NOMO-1 treated with DMSO at 0.1 percent for 48 hours (cell line): ENCODE measurements at regions not wholly inside any gene's neighbourhood (a gene's known extent, or its start where the extent isn't known, plus 50 kb on each side); places are given as distances from the start of the nearest gene placed in this dataset.
A peak's percentile ranks its signal among the peaks of the same experiment; 100 is the strongest.

Source experiments
- DNase-seq: peaks from one replicate; lab custom pipeline; 2025; ENCODE audit not compliant: unreplicated experiment; lab: John Stamatoyannopoulos, UW

DNA sequence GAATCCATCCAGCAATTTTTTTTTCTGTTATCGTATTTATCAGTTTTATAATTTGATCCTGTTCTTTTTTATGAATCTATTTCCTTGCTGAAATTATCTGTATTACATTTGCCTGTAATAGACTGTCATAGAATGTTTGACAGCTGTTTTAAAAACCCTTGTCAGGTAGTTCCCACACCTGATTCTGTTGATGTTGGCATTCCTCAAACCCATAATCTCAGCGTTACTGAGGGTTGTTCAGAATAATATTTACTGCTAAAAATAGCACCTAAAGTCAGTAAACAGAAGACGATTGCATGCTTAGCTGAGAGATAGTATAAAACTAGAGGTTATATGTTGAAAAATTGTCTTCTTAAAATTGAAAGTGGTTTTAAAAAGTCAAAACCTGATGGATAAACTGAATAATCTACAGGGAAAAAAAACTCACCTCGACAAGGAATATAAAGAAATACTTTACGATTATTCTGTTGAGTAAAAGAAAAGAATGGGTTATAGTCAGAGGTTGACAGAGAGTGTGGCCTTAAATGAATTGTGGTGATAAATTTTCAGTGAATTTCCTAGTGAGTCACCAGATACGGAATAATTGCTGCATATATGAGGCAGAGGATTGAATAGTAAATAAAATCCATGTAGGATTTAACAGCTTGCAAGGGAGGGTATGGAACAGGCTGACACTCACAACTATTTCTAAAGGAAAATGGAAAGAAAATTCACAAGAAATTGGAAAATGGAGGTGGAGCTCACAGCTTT, 824.1 kb upstream of the IGFBP3 start:
- DNase-seq: no peak

DNA sequence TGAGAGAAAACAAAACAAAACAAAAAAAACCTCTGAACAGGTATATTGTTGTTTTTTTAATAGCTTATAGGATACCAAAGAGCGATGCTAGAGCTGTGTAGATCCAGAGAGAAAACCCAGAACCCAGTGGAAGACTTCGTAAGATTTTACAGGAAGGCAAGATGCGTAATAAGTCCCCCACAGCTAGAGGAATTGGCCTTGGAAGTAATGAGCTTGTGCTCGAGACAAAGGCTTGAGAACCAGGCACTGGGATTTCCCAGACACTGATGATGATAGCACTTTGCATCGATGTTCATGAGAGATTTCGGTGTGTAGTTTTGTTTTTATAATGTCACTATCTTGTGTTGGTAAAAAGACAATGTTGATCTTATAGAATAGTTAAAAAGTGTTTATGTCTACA, 821.5 kb upstream of the IGFBP3 start:
- DNase-seq: no peak

DNA sequence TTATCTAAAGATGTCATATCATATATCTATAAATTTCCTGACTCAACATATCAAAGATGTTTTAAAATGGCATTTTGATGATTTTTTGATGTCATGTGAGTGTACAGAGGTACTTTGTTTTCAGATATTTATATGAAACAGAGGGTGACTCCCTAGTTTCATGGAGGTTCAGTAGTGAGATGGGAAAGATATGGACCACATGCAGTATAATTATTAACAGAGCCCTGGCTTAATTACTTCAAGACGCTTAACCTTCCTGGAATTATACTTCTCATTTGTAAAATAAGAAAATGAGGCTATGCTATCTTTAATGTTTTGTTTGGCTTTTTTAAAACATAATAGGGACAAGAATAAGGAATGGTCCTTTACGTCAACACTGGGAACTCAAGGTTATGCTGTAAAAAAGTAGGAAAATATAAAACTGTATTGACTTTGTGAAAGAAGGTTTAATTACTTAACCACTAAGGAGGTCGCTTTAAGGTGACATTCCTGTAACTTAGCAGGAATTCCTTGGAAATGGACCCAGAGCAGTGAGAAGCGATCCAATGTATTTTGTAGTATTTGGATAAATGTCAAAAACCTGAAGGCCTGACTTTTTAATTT, 821.0 kb upstream of the IGFBP3 start:
- no peak for DNase-seq

DNA sequence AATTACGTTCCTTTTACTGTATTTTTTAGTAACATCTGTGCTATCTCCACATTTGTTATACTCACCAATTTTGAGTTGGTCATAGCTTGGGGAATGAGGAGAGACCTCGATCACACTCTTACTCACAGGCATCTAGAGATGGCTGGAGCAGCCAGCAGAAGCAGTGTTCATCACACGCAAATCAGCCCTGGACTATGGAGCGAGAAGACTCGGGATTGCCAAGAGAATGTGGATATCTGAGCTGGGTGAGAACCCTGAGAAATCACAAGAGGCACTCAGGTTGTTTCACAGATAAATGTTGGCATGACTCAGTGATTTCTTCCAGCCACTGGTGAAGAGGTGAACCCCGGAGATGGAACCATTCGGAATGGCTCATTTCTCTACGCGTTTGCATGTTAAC, 820.1 kb upstream of the IGFBP3 start:
- DNase-seq: no peak

DNA sequence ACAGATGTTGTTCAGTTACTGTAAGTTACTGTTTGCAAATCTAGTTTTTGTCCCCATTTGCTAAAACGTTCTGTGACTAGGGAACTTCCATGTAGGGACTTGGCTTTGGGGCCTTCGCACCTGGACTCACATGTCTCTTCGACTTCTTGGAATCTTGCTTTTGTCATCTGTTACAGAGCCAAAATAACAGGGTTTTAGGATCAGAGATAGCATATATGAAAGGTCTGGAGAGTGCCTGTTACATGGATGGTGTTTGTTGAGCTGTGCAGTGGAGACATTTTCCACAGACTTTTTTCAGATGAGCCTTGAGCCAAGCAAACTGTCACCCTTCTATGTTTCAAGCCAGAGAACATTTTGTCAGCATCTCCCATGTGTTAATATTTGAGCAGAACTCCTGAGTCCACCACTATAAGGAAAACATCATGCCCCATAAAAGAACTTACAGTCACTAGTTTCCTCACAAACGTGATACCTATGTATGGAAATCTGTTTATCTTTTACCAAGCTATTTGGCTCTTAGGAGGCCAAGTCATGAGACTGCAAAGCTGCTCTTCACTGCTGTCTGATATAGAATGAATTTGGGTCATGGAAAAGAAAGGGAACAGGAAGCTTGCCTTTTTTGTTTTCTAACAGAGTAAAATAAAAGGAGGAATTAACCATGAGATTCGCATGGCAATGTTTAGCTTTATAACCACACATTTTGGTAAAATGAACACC, 818.6 kb upstream of the IGFBP3 start:
- no peak for DNase-seq

DNA sequence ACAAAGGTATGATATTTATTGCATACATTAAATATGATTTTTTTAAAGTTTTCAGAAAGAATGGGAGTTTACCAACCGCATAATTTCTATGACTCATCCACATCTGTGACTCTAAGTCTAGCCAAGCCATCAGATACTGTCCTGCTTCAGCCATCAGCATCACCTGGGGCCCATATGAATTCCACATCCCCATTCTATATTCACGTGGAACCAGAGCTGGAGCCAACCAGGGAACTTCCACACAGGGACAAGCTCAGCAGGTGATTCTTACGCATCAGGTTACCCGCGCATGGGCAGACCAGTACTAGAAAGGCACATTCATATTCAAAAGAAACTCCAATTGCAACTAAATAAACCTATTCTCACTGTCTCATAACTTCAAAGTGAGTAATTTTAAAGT, 817.7 kb upstream of the IGFBP3 start:
- no peak for DNase-seq

DNA sequence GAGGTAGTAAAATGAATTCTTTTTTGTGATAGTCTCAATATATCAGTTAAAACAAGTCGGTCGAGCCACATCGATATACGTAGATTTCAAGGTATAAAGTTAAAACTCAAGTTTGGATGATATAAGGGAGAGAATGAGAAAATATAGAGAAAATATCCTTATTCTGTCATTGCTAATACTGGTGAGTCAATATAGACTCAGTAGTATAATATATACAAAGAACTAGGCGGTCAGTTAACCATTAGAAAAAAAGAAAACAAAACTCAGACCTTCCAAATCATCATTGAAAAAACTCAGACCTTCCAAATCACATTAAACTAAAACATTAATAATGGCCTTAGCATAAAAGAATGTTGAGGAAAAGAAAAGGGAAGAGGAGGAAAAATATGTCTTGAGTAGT, 817.1 kb upstream of the IGFBP3 start:
- no peak for DNase-seq

DNA sequence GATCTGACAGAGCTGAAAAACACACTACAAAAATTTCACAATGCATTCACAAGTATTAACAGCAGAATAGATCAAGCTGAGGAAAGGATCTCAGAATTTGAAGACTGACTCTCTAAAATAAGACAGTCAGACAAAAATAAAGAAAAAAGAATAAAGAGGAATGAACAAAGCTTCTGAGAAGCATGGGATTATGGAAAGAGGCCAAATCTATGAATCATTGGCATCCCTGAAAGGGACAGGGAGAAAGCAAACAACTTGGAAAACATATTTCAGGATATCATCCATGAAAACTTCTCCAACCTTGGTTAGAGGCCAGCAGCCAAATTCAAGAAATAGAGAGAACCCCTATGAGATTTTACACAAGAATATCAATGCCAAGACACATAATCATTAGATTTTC, 804.8 kb upstream of the IGFBP3 start:
- DNase-seq: no peak

DNA sequence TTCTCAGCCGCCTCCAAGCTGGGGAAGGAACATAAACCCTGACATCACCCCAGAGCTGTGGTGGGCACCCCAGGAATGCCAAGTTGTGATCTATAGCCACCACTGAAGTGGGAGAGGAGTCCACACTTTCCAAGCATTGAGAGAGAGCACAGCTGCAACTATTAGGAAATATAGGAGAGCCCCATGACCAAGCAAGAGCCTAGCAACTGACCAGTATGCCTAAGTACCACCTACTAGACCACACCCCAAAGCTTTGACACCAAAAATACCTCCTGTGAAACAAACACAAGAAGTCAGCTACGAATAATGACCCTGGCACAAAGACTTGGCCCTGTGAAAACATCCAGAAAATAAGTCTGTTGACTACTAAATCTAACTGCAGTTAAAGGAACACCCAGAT, 804.1 kb upstream of the IGFBP3 start:
- no peak for DNase-seq

DNA sequence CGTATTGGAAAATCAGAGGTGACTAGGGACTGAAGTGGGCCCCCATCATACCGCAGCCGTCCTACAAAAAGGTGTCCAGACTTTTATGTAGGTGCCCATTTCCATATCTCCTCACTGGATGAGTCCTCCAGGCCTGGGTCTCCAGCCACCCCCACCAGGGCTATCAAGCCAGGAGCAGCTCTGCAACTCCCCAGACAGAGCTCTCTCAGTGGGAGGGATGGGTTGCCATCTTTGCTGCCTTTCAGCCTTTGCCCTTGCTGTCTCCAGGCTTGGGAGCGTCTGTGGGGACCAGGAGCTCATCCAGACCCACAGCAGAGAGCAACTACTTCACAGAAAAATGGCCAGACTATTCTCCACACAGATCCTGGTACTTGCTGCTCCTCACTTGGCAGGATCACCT, 802.7 kb upstream of the IGFBP3 start:
- no peak for DNase-seq

DNA sequence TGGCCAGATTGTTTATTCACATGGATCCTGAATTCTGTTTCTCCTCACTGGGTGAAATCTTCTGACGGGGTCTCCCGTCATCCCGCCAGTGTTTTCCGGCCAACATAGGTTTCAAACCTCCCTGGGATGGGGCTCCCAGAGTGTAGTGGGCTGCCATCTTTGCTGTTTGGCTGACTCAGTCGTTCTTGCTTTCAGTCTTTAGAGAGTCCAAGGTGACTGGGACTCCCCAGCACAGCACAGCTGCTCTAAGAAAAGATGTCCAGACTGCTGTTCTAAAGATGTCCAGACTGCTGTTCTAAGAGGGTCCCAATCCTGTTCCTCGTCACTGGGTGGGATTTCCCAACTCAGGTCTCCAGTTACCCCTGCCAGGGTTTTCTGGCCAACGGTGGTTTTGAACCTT, 801.9 kb upstream of the IGFBP3 start:
- no peak for DNase-seq

DNA sequence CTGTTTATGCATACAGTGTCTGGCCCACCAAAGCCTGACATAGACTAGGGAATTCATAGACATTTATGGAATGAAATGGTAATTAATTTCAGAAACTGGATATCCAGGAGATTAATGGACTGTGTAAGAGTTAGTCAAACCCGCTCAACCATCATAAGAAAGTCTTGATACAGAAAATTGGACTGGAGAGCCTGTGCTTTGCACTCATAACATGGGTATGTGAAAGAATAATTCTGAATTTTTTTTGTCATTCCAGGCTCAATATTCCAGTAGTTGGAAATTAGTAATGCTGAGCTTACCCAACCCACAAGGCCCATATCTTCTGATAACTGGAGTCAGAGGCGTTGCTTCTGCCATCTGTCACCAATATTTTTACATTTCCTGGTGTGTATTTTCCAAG, 799.7 kb upstream of the IGFBP3 start:
- no peak for DNase-seq

DNA sequence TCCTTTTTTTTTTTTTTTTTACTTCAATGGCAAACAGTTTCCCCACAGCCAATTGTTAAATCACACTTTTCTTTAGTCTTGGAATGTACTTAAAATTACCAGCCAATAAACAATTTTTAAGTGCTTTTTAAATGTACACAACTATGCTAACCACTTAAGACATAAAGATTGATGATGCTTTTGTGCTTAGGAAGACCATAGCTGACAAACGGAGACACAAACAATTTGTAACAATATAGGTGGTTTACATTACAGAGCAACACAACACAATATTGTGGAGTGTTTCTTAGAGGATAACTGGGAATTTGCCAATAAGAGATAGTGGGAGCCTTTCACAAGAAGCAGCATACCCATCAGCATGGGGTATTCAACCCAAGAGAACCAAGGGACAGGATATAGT, 798.5 kb upstream of the IGFBP3 start:
- DNase-seq: no peak

DNA sequence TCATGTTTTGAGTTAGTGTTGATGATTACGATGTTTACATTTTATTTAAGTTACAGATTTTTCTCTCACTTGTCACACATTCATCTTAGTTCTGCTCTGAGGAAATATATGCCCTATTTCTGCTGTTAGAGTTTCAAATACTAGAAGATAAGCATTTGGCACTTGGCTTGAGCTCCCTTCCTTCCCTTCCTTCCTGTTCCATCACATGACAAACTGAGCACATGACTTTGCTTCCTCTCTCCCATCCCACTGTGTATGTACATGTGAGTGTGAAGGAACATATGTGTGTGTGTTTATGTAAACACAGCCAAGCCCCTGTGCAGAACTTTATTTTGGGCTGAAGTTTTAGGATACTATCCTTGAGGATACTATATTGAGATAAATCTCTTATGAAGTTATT, 795.9 kb upstream of the IGFBP3 start:
- no peak for DNase-seq

DNA sequence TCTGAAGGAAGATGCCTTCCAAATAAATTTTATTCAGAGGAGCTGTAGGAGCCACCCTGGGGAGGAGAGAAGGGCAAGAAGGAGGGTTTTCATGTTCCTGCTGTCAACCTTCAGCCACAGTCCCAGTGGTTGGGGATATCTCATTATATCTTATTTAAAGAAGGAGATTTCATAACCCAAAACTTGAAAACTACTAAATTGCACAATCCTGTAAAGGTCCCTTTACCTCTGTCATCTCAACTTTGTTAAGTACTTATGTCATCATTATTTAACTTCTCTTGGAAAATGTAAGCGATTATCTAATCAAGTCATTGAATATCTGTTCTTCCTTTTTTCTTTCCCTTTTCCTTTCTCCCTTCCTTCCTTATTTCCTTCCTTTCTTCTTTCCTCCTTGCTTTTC, 794.5 kb upstream of the IGFBP3 start:
- DNase-seq: peak; percentile 62

DNA sequence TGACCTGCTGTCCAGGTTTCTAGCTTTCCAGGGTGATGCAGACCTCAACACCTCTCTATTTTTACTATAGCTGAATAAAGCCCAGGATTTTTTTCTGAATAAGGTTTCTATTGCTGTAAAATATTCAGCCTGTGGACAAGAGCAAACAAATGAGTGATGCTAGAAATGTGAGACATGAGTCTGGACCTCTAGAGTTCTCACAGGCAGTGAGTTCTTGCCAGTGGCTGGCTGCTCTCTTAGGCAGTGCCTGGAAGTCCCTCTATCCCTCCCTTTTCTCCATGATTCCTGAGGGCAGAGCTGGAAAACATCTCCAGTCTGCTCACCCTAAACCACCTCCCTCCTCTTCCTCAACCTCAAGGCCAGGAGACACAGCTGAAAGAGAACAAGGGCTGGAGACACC, 793.8 kb upstream of the IGFBP3 start:
- DNase-seq: no peak

DNA sequence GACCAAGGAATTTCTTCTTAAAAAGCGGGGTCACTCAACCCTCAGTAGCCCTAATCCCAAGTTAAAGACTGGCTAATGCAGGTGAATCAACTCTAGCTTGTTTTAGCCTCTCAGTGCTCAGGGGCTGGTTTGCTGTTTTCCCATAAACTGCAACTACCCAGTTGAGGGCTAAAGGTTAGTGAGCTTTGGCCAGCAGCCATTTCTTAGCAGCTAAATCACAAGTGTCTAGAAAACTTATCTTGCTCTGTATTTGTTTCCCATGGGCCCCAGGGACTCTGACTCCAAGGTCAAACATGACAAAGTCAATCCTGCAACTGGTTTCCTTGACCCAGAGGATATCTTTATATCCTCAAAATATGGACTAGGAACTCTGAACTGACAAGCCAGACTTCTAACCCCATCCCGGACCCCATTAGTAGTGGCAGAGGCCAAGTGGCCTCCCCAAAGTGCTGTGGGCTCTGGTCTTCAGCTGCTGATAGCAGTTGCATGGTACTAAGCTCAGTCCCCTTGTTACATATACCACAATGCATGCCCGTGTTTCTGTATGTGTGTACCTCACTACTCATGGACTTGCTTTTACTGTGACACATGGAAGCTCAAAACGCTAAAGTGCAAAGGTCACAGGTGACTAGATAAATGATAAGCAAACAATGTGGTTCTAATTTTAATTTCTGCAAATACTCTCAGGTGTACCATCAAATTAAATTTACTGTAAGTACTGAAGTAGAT, 793.0 kb upstream of the IGFBP3 start:
- DNase-seq: no peak

DNA sequence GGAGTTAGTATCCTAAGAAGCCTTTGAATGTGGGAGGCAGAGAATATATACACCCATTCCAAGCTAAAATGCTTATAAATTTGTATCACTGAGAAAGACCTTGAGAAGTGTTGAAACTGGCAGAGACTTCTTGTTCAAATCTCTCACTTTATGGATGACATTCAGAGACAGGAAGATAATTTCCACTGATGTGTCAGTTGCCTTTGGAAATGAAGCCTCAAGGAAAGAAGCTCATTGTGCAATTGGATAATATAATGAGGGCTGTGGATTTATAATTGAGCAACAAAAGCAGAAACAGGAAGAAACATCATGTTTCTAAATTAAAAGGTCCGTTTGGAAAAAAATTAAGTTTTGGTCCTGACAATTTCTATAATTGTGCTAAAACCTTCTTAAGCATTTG, 789.9 kb upstream of the IGFBP3 start:
- DNase-seq: peak; percentile 66

DNA sequence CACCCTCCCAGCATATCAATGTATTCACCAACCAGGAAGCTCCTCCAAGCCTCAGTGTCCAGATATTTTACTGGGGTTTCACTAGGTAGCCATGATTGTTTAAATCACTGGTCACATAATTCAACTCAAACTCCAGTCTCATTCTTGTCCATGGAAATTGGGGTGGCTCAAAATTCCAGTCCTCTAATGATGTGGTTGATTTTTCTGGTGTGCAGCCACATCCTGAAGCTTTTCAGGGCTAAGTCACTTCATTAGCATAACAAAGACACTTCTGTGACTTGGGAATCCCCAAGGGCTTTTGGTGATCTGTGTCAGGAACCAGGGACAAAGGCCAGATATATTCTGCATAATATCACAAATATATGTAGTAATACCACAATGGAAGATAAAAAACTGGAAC, 786.9 kb upstream of the IGFBP3 start:
- no peak for DNase-seq

DNA sequence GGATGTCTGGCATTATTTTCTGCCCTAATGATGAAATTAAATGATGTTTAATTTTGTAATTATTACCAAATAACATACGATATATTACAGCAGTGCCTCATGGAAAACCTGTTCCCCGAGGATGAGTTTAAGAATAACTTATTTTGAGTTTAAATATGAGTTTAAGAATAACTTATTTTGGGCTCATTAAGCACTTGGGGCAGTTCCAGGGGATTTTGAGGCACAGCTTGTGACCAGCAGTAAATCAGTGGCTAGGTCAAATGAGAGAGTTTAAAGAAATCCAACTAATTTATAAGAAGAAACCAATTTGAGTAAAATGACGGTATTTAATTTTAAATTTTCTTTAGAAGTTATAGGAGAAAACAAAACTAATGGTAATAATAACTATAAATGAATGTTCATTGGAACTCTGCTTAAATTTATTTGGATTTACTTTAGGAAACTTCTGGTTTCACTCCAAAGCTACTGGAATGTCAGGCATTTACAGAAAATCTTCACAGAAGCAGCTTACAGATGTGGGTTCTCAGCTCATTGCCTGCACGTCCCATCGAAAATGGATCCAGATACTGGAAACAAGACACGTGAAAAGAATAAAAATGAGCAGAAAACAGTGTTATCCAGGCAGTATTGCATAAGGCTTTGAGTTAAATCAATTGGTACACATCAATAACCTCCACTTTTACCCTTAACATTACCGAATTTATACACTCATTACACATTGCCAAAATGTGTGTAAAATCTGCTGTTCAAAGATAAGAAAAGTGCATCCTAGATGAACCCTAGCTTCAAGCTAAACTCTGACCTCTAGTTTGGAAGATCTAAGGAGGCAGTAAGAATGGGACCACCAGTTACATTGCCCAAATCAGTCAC, 784.5 kb upstream of the IGFBP3 start:
- no peak for DNase-seq

DNA sequence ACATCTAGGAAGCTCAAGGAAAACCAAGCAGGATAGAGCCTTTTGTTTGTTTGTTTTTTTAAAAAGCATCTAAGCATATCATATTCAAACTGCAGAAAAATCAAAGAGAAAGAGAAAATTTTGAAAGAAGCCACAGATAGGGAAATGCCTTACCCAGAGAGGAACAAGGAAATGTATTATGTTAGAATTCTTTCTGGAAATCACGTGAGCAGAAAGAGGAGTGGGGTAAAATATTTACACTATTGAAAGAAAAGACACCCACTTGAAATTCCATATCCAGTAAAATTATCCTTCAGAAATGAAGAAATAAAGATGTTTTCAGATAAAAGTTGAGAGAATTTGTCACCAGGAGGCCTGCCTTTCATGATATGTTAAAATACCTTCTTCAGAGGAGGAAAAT, 775.7 kb upstream of the IGFBP3 start:
- DNase-seq: no peak
